AG09309 (cell line): ENCODE measurements at regions not wholly inside any gene's neighbourhood (a gene's known extent, or its start where the extent isn't known, plus 50 kb on each side); places are given as distances from the start of the nearest gene placed in this dataset.

ENCODE experiments used
- DNase-seq: peaks from one replicate; pipeline ENCODE4 v3.0.0-alpha.2; 2010; ENCODE audit warnings: low read depth
- H3K4me3 ChIP-seq: 2 replicates; pipeline ENCODE4 v1.5.1; 2011; ENCODE audit warnings: mild to moderate bottlenecking, low read depth, low read length, moderate library complexity; ENCODE audit not compliant: control insufficient read depth
- CTCF ChIP-seq: IDR thresholded peaks from 2 replicates; pipeline ENCODE4 v1.5.1; 2011; ENCODE audit warnings: mild to moderate bottlenecking, low read depth, low read length, inconsistent platforms; ENCODE audit not compliant: insufficient read depth, control insufficient read depth; ENCODE audit errors: missing control alignments

DNA sequence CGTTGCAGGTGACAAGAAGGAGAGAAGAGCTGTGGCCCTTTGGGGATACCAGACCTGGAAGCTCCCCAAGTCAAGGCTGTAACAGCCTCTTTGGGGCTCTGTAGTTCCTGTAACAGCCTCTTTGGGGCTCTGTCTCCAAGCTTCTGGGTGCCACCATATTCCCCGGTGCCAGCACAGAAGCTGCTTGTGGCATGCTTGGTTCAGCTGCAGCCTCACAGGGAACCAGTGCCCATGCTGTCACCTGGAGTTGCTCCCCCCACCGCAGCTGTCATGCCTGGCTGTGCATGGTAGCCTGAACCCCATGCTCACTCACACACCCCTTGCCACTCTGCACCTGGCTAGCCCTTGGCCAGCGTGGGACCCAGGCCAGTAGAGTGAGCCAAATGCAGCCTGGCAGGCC is 109.1 kb downstream of the ELAPOR2 start:
- no peak overlapping the region for H3K4me3 ChIP-seq
- no peak for DNase-seq
- no peak for TF ChIP-seq CTCF

GRCh38 chr7:86949779-86950260 is 109.6 kb downstream of the ELAPOR2 start:
- no peak for DNase-seq
- no peak for TF ChIP-seq CTCF
- no peak overlapping the region for H3K4me3 ChIP-seq

DNA sequence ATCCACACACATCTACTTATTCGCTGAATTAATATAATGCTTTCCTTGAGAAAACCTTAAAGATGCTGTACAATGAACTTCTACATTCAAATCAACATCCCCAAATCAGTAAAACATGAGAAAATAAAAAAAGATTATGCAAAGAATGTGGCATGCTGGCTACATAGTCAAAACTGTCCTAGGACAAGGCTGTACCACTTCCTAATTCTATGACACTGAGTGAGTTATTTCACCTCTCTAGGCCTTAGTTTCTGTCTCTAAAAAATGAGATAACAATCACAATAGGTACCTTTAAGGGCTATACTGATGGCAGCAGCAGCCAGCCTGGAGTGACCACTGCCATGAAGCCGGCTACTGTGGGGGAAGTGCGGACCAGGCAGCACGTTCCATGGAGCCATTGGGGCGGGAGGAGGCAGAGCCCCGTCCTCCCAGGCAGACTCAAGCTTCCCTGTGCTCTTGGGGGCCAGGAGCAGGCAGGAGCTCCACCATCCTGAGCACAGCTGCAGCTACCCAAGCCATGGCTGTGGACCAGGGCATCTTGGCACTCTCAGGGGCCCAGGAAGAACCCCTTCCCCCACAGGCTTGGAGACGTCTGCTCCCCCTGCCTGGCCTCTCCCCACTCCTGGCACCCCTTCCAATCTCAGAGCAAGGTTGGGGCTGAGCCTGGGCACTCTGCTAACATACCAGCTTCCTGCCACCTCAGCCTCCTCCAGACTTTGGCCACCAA is 110.2 kb downstream of the ELAPOR2 start:
- no peak for TF ChIP-seq CTCF
- no peak overlapping the region for H3K4me3 ChIP-seq
- no peak for DNase-seq

DNA sequence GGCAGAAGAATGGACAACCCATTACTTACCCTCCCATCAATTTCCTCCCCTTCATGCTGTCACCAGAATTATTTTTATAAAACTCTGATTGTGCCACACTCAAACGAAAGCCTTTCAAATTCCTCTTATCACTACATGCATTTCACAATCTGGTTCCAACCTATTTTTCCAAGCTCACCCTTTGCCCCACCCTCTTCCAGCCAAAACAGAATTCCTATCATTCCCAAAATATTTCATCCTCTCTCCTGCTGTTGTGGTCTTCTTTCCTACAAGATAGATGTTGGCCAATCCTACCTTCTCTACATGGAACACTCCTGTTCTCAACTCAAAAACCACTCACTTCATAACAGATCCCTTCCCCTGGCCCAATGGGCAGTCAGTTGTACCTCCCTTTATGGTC is 111.5 kb downstream of the ELAPOR2 start:
- no peak for DNase-seq
- no peak for TF ChIP-seq CTCF
- H3K4me3 ChIP-seq: no peak overlapping the region

DNA sequence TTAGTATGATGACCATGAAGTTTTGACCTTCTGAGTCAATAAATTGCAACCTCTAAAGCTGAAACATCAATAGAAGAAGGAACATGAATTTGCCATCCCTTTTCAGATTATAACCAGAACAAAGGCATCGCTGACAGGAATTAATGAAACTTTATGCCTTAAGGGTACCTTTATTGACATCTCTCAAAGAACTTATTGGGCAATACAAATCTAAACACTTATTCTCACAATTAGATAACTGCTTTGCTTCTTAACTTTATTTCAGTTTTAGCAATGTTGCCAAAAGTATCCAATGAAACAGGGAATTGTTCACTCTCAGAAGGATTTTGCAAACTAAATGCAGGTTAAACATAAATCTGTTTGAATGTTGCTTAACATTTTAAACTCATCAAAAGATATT is 116.0 kb downstream of the ELAPOR2 start:
- no peak for DNase-seq
- no peak for TF ChIP-seq CTCF

GRCh38 chr7:86942995-86943394 is 116.5 kb downstream of the ELAPOR2 start:
- no peak for DNase-seq
- no peak for TF ChIP-seq CTCF
- no peak overlapping the region for H3K4me3 ChIP-seq

More for the DNA sequence above, 116.0 kb downstream of the ELAPOR2 start:
- H3K4me3 ChIP-seq: no peak overlapping the region
